H9 (cell line): ENCODE measurements at regions not wholly inside any gene's neighbourhood (a gene's known extent, or its start where the extent isn't known, plus 50 kb on each side); places are given as distances from the start of the nearest gene placed in this dataset.
A peak's percentile ranks its signal among the peaks of the same experiment; 100 is the strongest.

Experiments
- DNase-seq: peaks from one replicate; pipeline ENCODE4 v3.0.0-alpha.2; 2017
- H2AFZ ChIP-seq: one replicate; pipeline ENCODE4 v1.6.1; 2013; ENCODE audit warnings: mild to moderate bottlenecking, low read length, control low read depth, moderate library complexity
- H2AK5ac ChIP-seq: 2 replicates; pipeline ENCODE4 v1.6.1; 2013; ENCODE audit warnings: low read length, control low read depth, mixed read lengths; ENCODE audit not compliant: insufficient read length
- H2BK120ac ChIP-seq: one replicate; pipeline ENCODE4 v1.6.1; 2013; ENCODE audit warnings: low read depth, mild to moderate bottlenecking, low read length, control low read depth, inconsistent platforms; ENCODE audit not compliant: poor library complexity, severe bottlenecking
- H2BK12ac ChIP-seq: 2 replicates; pipeline ENCODE4 v1.6.1; 2013; ENCODE audit warnings: low read length, control low read depth, mixed read lengths, low read depth; ENCODE audit not compliant: insufficient read length
- H2BK15ac ChIP-seq: 2 replicates; pipeline ENCODE4 v1.6.1; 2013; ENCODE audit warnings: low read depth, low read length, control low read depth
- H2BK20ac ChIP-seq: one replicate; pipeline ENCODE4 v1.6.1; 2013; ENCODE audit warnings: low read depth, mild to moderate bottlenecking, low read length, control low read depth, inconsistent platforms; ENCODE audit not compliant: poor library complexity, severe bottlenecking
- H2BK5ac ChIP-seq: 2 replicates; pipeline ENCODE4 v1.6.1; 2013; ENCODE audit warnings: low read length, control low read depth, mixed read lengths; ENCODE audit not compliant: insufficient read length
- H3K14ac ChIP-seq: 2 replicates; pipeline ENCODE4 v1.6.1; 2013; ENCODE audit warnings: low read length, control low read depth; ENCODE audit not compliant: insufficient read depth
- H3K18ac ChIP-seq: 2 replicates; pipeline ENCODE4 v1.6.1; 2013; ENCODE audit warnings: low read depth, mild to moderate bottlenecking, mixed read lengths, low read length, control low read depth; ENCODE audit not compliant: insufficient read length
- H3K23ac ChIP-seq: 2 replicates; pipeline ENCODE4 v1.6.1; 2013; ENCODE audit warnings: low read length, control low read depth, mixed read lengths, low read depth; ENCODE audit not compliant: insufficient read length
- H3K23me2 ChIP-seq: 2 replicates; pipeline ENCODE4 v1.6.1; 2013; ENCODE audit warnings: low read depth, mild to moderate bottlenecking, mixed read lengths, low read length, control low read depth; ENCODE audit not compliant: insufficient read length, poor library complexity, severe bottlenecking
- H3K27ac ChIP-seq: 2 replicates; pipeline ENCODE4 v1.5.1; 2013; ENCODE audit warnings: low read length, control low read depth, mixed read lengths, low read depth; ENCODE audit not compliant: insufficient read length
- H3K27me3 ChIP-seq: 2 replicates; pipeline ENCODE4 v1.6.1; 2013; ENCODE audit warnings: low read length, control low read depth, inconsistent platforms; ENCODE audit not compliant: insufficient read depth
- H3K4ac ChIP-seq: 2 replicates; pipeline ENCODE4 v1.6.1; 2013; ENCODE audit warnings: low read depth, mild to moderate bottlenecking, control low read depth, inconsistent platforms, low read length, moderate library complexity
- H3K4me1 ChIP-seq: 2 replicates; pipeline ENCODE4 v1.6.1; 2013; ENCODE audit warnings: low read length, control low read depth, inconsistent platforms; ENCODE audit not compliant: insufficient read depth
- H3K4me2 ChIP-seq: 2 replicates; pipeline ENCODE4 v1.6.1; 2013; ENCODE audit warnings: low read length, control low read depth, mixed read lengths; ENCODE audit not compliant: insufficient read length, insufficient read depth
- H3K56ac ChIP-seq: 2 replicates; pipeline ENCODE4 v1.6.1; 2013; ENCODE audit warnings: low read depth, mild to moderate bottlenecking, mixed read lengths, low read length, control low read depth; ENCODE audit not compliant: insufficient read length
- H3K79me1 ChIP-seq: 2 replicates; pipeline ENCODE4 v1.6.1; 2013; ENCODE audit warnings: low read depth, mild to moderate bottlenecking, moderate library complexity, low read length, control low read depth, inconsistent platforms; ENCODE audit not compliant: insufficient read depth, poor library complexity, severe bottlenecking
- H3K79me2 ChIP-seq: 2 replicates; pipeline ENCODE4 v1.6.1; 2013; ENCODE audit warnings: low read length, control low read depth, inconsistent platforms; ENCODE audit not compliant: insufficient read depth
- H3K9ac ChIP-seq: 2 replicates; pipeline ENCODE4 v1.6.1; 2013; ENCODE audit warnings: low read length, control low read depth, mixed read lengths; ENCODE audit not compliant: insufficient read length; ENCODE audit errors: extremely low read depth
- H3K9me3 ChIP-seq: one replicate; pipeline ENCODE4 v1.6.1; 2013; ENCODE audit warnings: low read depth, low read length, inconsistent platforms; ENCODE audit not compliant: control insufficient read depth
- H3T11ph ChIP-seq: one replicate; pipeline ENCODE4 v1.6.1; 2013; ENCODE audit warnings: mild to moderate bottlenecking, low read length, control low read depth, inconsistent platforms
- H4K20me1 ChIP-seq: one replicate; pipeline ENCODE4 v1.6.1; 2013; ENCODE audit not compliant: control insufficient read depth, insufficient read length, insufficient read depth
- H4K5ac ChIP-seq: 2 replicates; pipeline ENCODE4 v1.6.1; 2013; ENCODE audit warnings: low read depth, mild to moderate bottlenecking, mixed read lengths, low read length, control low read depth; ENCODE audit not compliant: insufficient read length
- H4K8ac ChIP-seq: replicated peaks from 2 replicates; pipeline ENCODE4 v1.6.1; 2013; ENCODE audit warnings: low read length, control low read depth, mixed read lengths, low read depth; ENCODE audit not compliant: insufficient read length
- H4K91ac ChIP-seq: 2 replicates; pipeline ENCODE4 v1.6.1; 2013; ENCODE audit warnings: low read depth, mild to moderate bottlenecking, moderate library complexity, mixed read lengths, low read length, control low read depth; ENCODE audit not compliant: insufficient read length
- H3K27ac Mint-ChIP-seq, 3 experiments: 2 replicates in 2 of 3; 3 replicates in 1 of 3; pipeline ENCODE4 v1.8.0; 2020 to 2021; ENCODE audit warnings: mixed read lengths in 3 of 3, mild to moderate bottlenecking in 1 of 3, moderate library complexity in 1 of 3
- H3K27me3 Mint-ChIP-seq: 2 replicates; pipeline ENCODE4 v1.8.0; 2021; ENCODE audit warnings: low read depth, mild to moderate bottlenecking, moderate library complexity, mixed read lengths
- H3K36me3 Mint-ChIP-seq, 3 experiments: 2 replicates in 2 of 3; 3 replicates in 1 of 3; pipeline ENCODE4 v1.8.0; 2020 to 2021; ENCODE audit warnings: low read depth in 3 of 3, mixed read lengths in 3 of 3; ENCODE audit not compliant: insufficient read depth in 1 of 3
- H3K4me1 Mint-ChIP-seq, 2 experiments: 2 replicates each; pipeline ENCODE4 v1.8.0; 2020; ENCODE audit warnings: mixed read lengths in 2 of 2
- H3K4me3 Mint-ChIP-seq, 2 experiments: 2 replicates in 1 of 2; 3 replicates in 1 of 2; pipeline ENCODE4 v1.8.0; 2020 to 2021; ENCODE audit warnings: mild to moderate bottlenecking in 2 of 2, mixed read lengths in 2 of 2, moderate library complexity in 1 of 2
- H3K9me3 Mint-ChIP-seq, 2 experiments: 2 replicates in 1 of 2; 3 replicates in 1 of 2; pipeline ENCODE4 v1.8.0; 2020; ENCODE audit warnings: mild to moderate bottlenecking in 2 of 2, mixed read lengths in 2 of 2, moderate library complexity in 1 of 2
- CTCF ChIP-seq: fragments of 200-600 bp; sonication (generic); conservative IDR thresholded peaks from 3 replicates; pipeline ENCODE4 v1.8.0; 2021; ENCODE audit warnings: antibody characterized with exemption, mild to moderate bottlenecking
- WGBS: extraction: QIAGEN DNeasy Blood & Tissue Kit; methylation state at CpG from one replicate; pipeline ENCODE4 v1.1.7; 2013; ENCODE audit warnings: missing lambda C conversion rate, low lambda C conversion rate, mixed read lengths; ENCODE audit not compliant: insufficient read length; ENCODE audit errors: extremely low coverage; 5-methylcytosine and 5-hydroxymethylcytosine counted together

GRCh38 chr17:36661047-36661666 is 59.8 kb downstream of the MRM1 start:
- Histone ChIP-seq H2BK5ac (no peak overlapping the region), H2BK15ac (no peak overlapping the region), H3T11ph (no peak overlapping the region), H2AK5ac (no peak overlapping the region), H3K79me2 (no peaks in the 10 kb centered on the region), H3K27ac (no peak overlapping the region), H4K20me1 (no peaks in the 10 kb centered on the region), H3K9ac (no peak overlapping the region), H3K9me3 (no peaks in the 10 kb centered on the region), H4K8ac (no peak overlapping the region), H3K14ac (no peak overlapping the region), H2BK12ac (no peak overlapping the region), H3K23me2 (peaks cover 3% of the 10 kb centered on the region), H3K4ac (no peak overlapping the region), H2BK120ac (no peak overlapping the region), H3K4me2 (no peak overlapping the region), H3K23ac (no peak overlapping the region), H3K18ac (no peak overlapping the region), H4K5ac (no peak overlapping the region), H3K27me3 (no peaks in the 10 kb centered on the region; the same call in 1 of the 2 replicates), H2AFZ (no peak overlapping the region), H2BK20ac (no peak overlapping the region), H3K56ac (no peak overlapping the region), H3K4me1 (no peaks in the 10 kb centered on the region), H3K79me1 (no peaks in the 10 kb centered on the region), H4K91ac (no peak overlapping the region)
- no peak for DNase-seq
- WGBS: no CpG with 5 or more reads among the region's 21 CpGs
- Mint-ChIP-seq H3K27me3 (peaks cover 44% of the 10 kb centered on the region), H3K27ac (peak overlapping the region in 1 of 3 experiments; percentile 36; a peak in 1 of 7 replicates), H3K4me1 (peaks cover 12 to 19% of the 10 kb centered on the region in 2 experiments), H3K4me3 (no peak overlapping the region), H3K36me3 (no peaks in the 10 kb centered on the region; a peak in 1 of 7 replicates), H3K9me3 (no peaks in the 10 kb centered on the region)
- TF ChIP-seq CTCF: no peak
